Naive thymus-derived CD4-positive, alpha-beta T cell (primary cell): ENCODE measurements at regions not wholly inside any gene's neighbourhood (a gene's known extent, or its start where the extent isn't known, plus 50 kb on each side); places are given as distances from the start of the nearest gene placed in this dataset.
A peak's percentile ranks its signal among the peaks of the same experiment; 100 is the strongest.

Experiments used
- ATAC-seq: fragments of 150-1000 bp; cut with Tn5 transposase; 2 replicates; pipeline ENCODE4 v1.10.0; 2021; ENCODE audit warnings: mild to moderate bottlenecking, moderate library complexity
- CTCF ChIA-PET: fragments of 350-600 bp; sonication (Branson Sonifier 250); formaldehyde crosslinking; loops from one replicate; lab custom pipeline; 2021; ENCODE audit warnings: antibody characterized with exemption; lab: Charles Lee
- POLR2A ChIA-PET: fragments of 350-600 bp; sonication (Branson Sonifier 250); formaldehyde crosslinking; loops from one replicate; lab custom pipeline; 2021; ENCODE audit warnings: antibody characterized with exemption, inconsistent platforms; lab: Charles Lee
- DNase-seq, 9 donors: peaks; one replicate each; pipeline versions ENCODE4 v3.0.0 to v3.0.0-alpha.2; 2020 to 2022; ENCODE audit warnings: mixed read lengths in 1 of 9
- H3K27ac ChIP-seq: one replicate; pipeline ENCODE4 v1.7.0; 2013; ENCODE audit warnings: mild to moderate bottlenecking, low read depth, low read length, moderate library complexity
- H3K27me3 ChIP-seq, 2 donors: one replicate each; pipeline ENCODE4 v1.7.0; 2013; ENCODE audit warnings: low read length in 2 of 2, mild to moderate bottlenecking in 2 of 2, moderate library complexity in 2 of 2; ENCODE audit not compliant: control insufficient read depth in 2 of 2, insufficient read depth in 2 of 2
- H3K36me3 ChIP-seq, 3 experiments: 1 replicate in 2 of 3; 2 replicates in 1 of 3; pipeline ENCODE4 v1.7.0; 2013; ENCODE audit warnings: low read length in 3 of 3, mild to moderate bottlenecking in 3 of 3, moderate library complexity in 1 of 3; ENCODE audit not compliant: insufficient read depth in 3 of 3, control insufficient read depth in 2 of 3
- H3K4me1 ChIP-seq, 2 donors: one replicate each; pipeline ENCODE4 v1.7.0; 2013; ENCODE audit warnings: low read length in 2 of 2, mild to moderate bottlenecking in 2 of 2, moderate library complexity in 1 of 2; ENCODE audit not compliant: control insufficient read depth in 2 of 2, insufficient read depth in 2 of 2
- H3K4me3 ChIP-seq: 2 replicates; pipeline ENCODE4 v1.7.0; 2013; ENCODE audit warnings: mild to moderate bottlenecking, low read length
- H3K9me3 ChIP-seq, 3 experiments: 1 replicate in 2 of 3; 2 replicates in 1 of 3; pipeline ENCODE4 v1.7.0; 2013; ENCODE audit warnings: low read length in 3 of 3; ENCODE audit not compliant: control insufficient read depth in 2 of 3
- H3K27ac Mint-ChIP-seq, 9 donors: one replicate each; pipeline ENCODE4 v1.8.0; 2020 to 2022; ENCODE audit warnings: mixed read lengths in 9 of 9, mild to moderate bottlenecking in 8 of 9, moderate library complexity in 5 of 9, inconsistent platforms in 2 of 9
- H3K27me3 Mint-ChIP-seq, 5 donors: one replicate each; pipeline ENCODE4 v1.8.0; 2021 to 2022; ENCODE audit warnings: mixed read lengths in 5 of 5, mild to moderate bottlenecking in 1 of 5
- H3K36me3 Mint-ChIP-seq, 5 donors: one replicate each; pipeline ENCODE4 v1.8.0; 2020 to 2022; ENCODE audit warnings: mixed read lengths in 5 of 5, mild to moderate bottlenecking in 3 of 5, inconsistent platforms in 1 of 5
- H3K4me1 Mint-ChIP-seq, 7 donors: one replicate each; pipeline ENCODE4 v1.8.0; 2020 to 2022; ENCODE audit warnings: mixed read lengths in 7 of 7, mild to moderate bottlenecking in 3 of 7, inconsistent platforms in 1 of 7
- H3K4me3 Mint-ChIP-seq, 10 donors: one replicate each; pipeline ENCODE4 v1.8.0; 2020 to 2022; ENCODE audit warnings: mild to moderate bottlenecking in 10 of 10, mixed read lengths in 10 of 10, moderate library complexity in 6 of 10, inconsistent platforms in 2 of 10
- H3K9me3 Mint-ChIP-seq, 11 donors: one replicate each; pipeline ENCODE4 v1.8.0; 2020 to 2022; ENCODE audit warnings: mixed read lengths in 11 of 11, mild to moderate bottlenecking in 4 of 11, inconsistent platforms in 1 of 11, moderate library complexity in 1 of 11
- intact Hi-C, 2 donors: fragments of 100-400 bp; cut with micrococcal nuclease; formaldehyde crosslinking; loops; one replicate each; pipeline ENCODE4 v1.15.1; 2023

GRCh38 chrX:43345166-43345565 lies 310.9 kb upstream of the MAOA start:
- Mint-ChIP-seq H3K4me3 (no peak overlapping the region), H3K27me3 (no peaks in the 10 kb centered on the region), H3K27ac (no peak overlapping the region), H3K4me1 (no peaks in the 10 kb centered on the region), H3K9me3 (peaks cover 0 to 2% (median 0%) of the 10 kb centered on the region in 11 donors), H3K36me3 (no peaks in the 10 kb centered on the region)
- POLR2A ChIA-PET = no interaction called here
- Histone ChIP-seq H3K4me3 (no peak overlapping the region), H3K27me3 (no peaks in the 10 kb centered on the region), H3K27ac (no peak overlapping the region), H3K4me1 (no peaks in the 10 kb centered on the region), H3K36me3 (no peaks in the 10 kb centered on the region), H3K9me3 (no peaks in the 10 kb centered on the region)
- no peak for DNase-seq
- intact Hi-C loops = loop anchor here in 1 of 2 donors (5.0 kb wide), 1 partner anchor 1563 kb away; no protein-coding TSS in a partner anchor
- no peak for ATAC-seq
- CTCF ChIA-PET = no interaction called here

- Mint-ChIP-seq H3K27ac (no peak overlapping the region), H3K27me3 (no peaks in the 10 kb centered on the region), H3K9me3 (no peaks in the 10 kb centered on the region), H3K4me1 (peaks cover 0 to 15% (median 8%) of the 10 kb centered on the region in 7 donors), H3K36me3 (no peaks in the 10 kb centered on the region), H3K4me3 (no peak overlapping the region)
- H3K4me3 ChIP-seq = no peak overlapping the region
- ChIA-PET CTCF (interaction anchor here (0.5 kb wide), 1 partner anchor 9 kb away, joined by 4 read pairs; no protein-coding TSS in a partner anchor), POLR2A (interaction anchor here (0.6 kb wide), 1 partner anchor 13 kb away, joined by 3 read pairs; no protein-coding TSS in a partner anchor)
- ATAC-seq (no peak), DNase-seq (peak in 7 of 9 donors; percentile 2 to 28 (median 21))
- H3K4me1 ChIP-seq = no peaks in the 10 kb centered on the region
- no peak overlapping the region for H3K27ac ChIP-seq
- no peaks in the 10 kb centered on the region for H3K27me3 ChIP-seq
- H3K36me3 ChIP-seq = no peaks in the 10 kb centered on the region
- no peaks in the 10 kb centered on the region for H3K9me3 ChIP-seq
- intact Hi-C loops = loop anchor here (1.0 to 5.0 kb wide), 3 partner anchors 208 to 1567 kb away; no protein-coding TSS in a partner anchor
These were observed 306.7 kb upstream of the MAOA start for GRCh38 chrX:43349363-43349762.

GRCh38 chrX:43350935-43351334 lies 305.2 kb upstream of the MAOA start:
- Histone ChIP-seq H3K4me1 (no peaks in the 10 kb centered on the region), H3K36me3 (no peaks in the 10 kb centered on the region), H3K27me3 (no peaks in the 10 kb centered on the region), H3K9me3 (no peaks in the 10 kb centered on the region), H3K4me3 (no peak overlapping the region), H3K27ac (no peak overlapping the region)
- Mint-ChIP-seq H3K4me3 (no peak overlapping the region), H3K36me3 (no peaks in the 10 kb centered on the region), H3K4me1 (peaks cover 0 to 15% (median 8%) of the 10 kb centered on the region in 7 donors), H3K27ac (no peak overlapping the region), H3K9me3 (no peaks in the 10 kb centered on the region), H3K27me3 (no peaks in the 10 kb centered on the region)
- intact Hi-C loops = no loop called here
- ATAC-seq (no peak), DNase-seq (no peak)
- CTCF ChIA-PET = no interaction called here
- POLR2A ChIA-PET = no interaction called here

GRCh38 chrX:43357741-43358140 lies 298.4 kb upstream of the MAOA start:
- ChIA-PET POLR2A (no interaction called here), CTCF (interaction anchor here (0.7 kb wide), 1 partner anchor 8 kb away, joined by 4 read pairs; no protein-coding TSS in a partner anchor)
- H3K4me1 ChIP-seq = no peaks in the 10 kb centered on the region
- Mint-ChIP-seq H3K27ac (no peak overlapping the region), H3K4me3 (no peak overlapping the region), H3K9me3 (peaks cover 0 to 3% (median 0%) of the 10 kb centered on the region in 11 donors), H3K4me1 (peaks cover 0 to 3% (median under 1%) of the 10 kb centered on the region in 7 donors), H3K36me3 (no peaks in the 10 kb centered on the region), H3K27me3 (no peaks in the 10 kb centered on the region)
- no peak for ATAC-seq
- H3K27me3 ChIP-seq = no peaks in the 10 kb centered on the region
- no peaks in the 10 kb centered on the region for H3K36me3 ChIP-seq
- no peak for DNase-seq
- H3K4me3 ChIP-seq = no peak overlapping the region
- intact Hi-C loops = no loop called here
- H3K9me3 ChIP-seq = no peaks in the 10 kb centered on the region
- H3K27ac ChIP-seq = no peak overlapping the region

- intact Hi-C loops = no loop called here
- H3K4me1 ChIP-seq = no peaks in the 10 kb centered on the region
- no peak overlapping the region for H3K27ac Mint-ChIP-seq
- H3K36me3 Mint-ChIP-seq = peaks cover 0 to 10% (median 3%) of the 10 kb centered on the region in 5 donors
- ATAC-seq (no peak), DNase-seq (no peak)
- no peaks in the 10 kb centered on the region for H3K27me3 Mint-ChIP-seq
- no peak overlapping the region for H3K27ac ChIP-seq
- ChIA-PET CTCF (no interaction called here), POLR2A (no interaction called here)
- no peaks in the 10 kb centered on the region for H3K36me3 ChIP-seq
- H3K9me3 Mint-ChIP-seq = peaks cover 0 to 34% (median 9%) of the 10 kb centered on the region in 11 donors
- H3K4me3 ChIP-seq = no peak overlapping the region
- H3K4me3 Mint-ChIP-seq = no peak overlapping the region
- H3K4me1 Mint-ChIP-seq = no peaks in the 10 kb centered on the region
- H3K27me3 ChIP-seq = no peaks in the 10 kb centered on the region
- no peaks in the 10 kb centered on the region for H3K9me3 ChIP-seq
These were observed 283.1 kb upstream of the MAOA start for GRCh38 chrX:43373032-43373431.

- intact Hi-C loops = no loop called here
- Mint-ChIP-seq H3K9me3 (peaks cover 0 to 20% (median 5%) of the 10 kb centered on the region in 11 donors), H3K36me3 (peaks cover 0 to 6% (median 0%) of the 10 kb centered on the region in 5 donors), H3K4me3 (no peak overlapping the region), H3K4me1 (no peaks in the 10 kb centered on the region), H3K27ac (no peak overlapping the region), H3K27me3 (no peaks in the 10 kb centered on the region)
- DNase-seq (no peak), ATAC-seq (no peak)
- CTCF ChIA-PET = no interaction called here
- Histone ChIP-seq H3K9me3 (no peaks in the 10 kb centered on the region), H3K4me3 (no peak overlapping the region), H3K36me3 (no peaks in the 10 kb centered on the region), H3K4me1 (no peaks in the 10 kb centered on the region), H3K27me3 (no peaks in the 10 kb centered on the region), H3K27ac (no peak overlapping the region)
- POLR2A ChIA-PET = no interaction called here
These were observed 281.0 kb upstream of the MAOA start for GRCh38 chrX:43375136-43375535.

- Mint-ChIP-seq H3K9me3 (peaks cover 0 to 7% (median 0%) of the 10 kb centered on the region in 11 donors), H3K36me3 (peaks cover 0 to 5% (median 0%) of the 10 kb centered on the region in 5 donors), H3K27me3 (no peaks in the 10 kb centered on the region), H3K4me1 (no peaks in the 10 kb centered on the region), H3K4me3 (no peak overlapping the region), H3K27ac (no peak overlapping the region)
- H3K9me3 ChIP-seq = no peaks in the 10 kb centered on the region
- intact Hi-C loops = no loop called here
- H3K4me1 ChIP-seq = no peaks in the 10 kb centered on the region
- no peaks in the 10 kb centered on the region for H3K27me3 ChIP-seq
- ATAC-seq (no peak), DNase-seq (no peak)
- H3K36me3 ChIP-seq = no peaks in the 10 kb centered on the region
- ChIA-PET POLR2A (no interaction called here), CTCF (no interaction called here)
- H3K27ac ChIP-seq = no peak overlapping the region
- H3K4me3 ChIP-seq = no peak overlapping the region
These were observed 275.4 kb upstream of the MAOA start for GRCh38 chrX:43380704-43381103.
